ENCODE measurements at regions not wholly inside any gene's neighbourhood (a gene's known extent, or its start where the extent isn't known, plus 50 kb on each side); places are given as distances from the start of the nearest gene placed in this dataset.

GRCh38 chr14:86954623-86955022 lies 1038.4 kb downstream of the GALC start:
- intact Hi-C loops (cut with DNase I; ENCODE audit: low total_unique reads): no loop called here
- H3K4me3 ChIP-seq (ENCODE audit: low read depth, poor library complexity, severe bottlenecking): no peak overlapping the region
- TF ChIP-seq CTCF (IDR thresholded peaks at IDR 0.05) (no peak), POLR2A (IDR thresholded peaks at IDR 0.05) (no peak)
- no peak for DNase-seq (ENCODE audit: low spot score in 2 of 2)
- 42 to 56% methylated on average over 1 of the region's 1 CpG for WGBS, 2 donors

- intact Hi-C loops (cut with DNase I; ENCODE audit: low total_unique reads): no loop called here
- 78 to 88% methylated on average over 3 of the region's 3 CpGs for WGBS, 2 donors
- no peak overlapping the region for H3K4me3 ChIP-seq (ENCODE audit: low read depth, poor library complexity, severe bottlenecking)
- no peak for TF ChIP-seq CTCF (IDR thresholded peaks at IDR 0.05)
- no peak for TF ChIP-seq POLR2A (IDR thresholded peaks at IDR 0.05)
- no peak for DNase-seq (ENCODE audit: low spot score in 2 of 2)
These were observed 1046.5 kb downstream of the GALC start for GRCh38 chr14:86946446-86946845.

DNA sequence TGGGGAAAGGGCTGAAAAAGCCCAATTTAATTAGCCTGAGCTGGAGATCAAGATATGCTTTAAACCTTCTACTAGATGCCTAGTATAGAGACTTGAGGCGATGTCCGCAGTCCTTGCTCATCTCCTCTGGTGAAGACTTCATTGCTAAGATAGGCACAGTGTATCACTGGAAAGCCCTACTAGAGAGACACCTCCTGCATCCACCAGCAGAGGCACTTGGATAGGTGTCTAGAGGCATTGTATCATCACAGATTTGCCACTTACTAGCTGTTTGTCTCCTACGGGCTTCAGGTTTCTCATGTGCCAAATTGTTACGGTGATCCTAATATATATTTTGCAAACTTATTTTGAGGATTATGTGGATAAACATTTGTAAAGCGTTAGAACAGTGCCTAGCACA lies 1048.5 kb downstream of the GALC start:
- TF ChIP-seq CTCF (IDR thresholded peaks at IDR 0.05) (no peak), POLR2A (IDR thresholded peaks at IDR 0.05) (no peak)
- H3K4me3 ChIP-seq (ENCODE audit: low read depth, poor library complexity, severe bottlenecking): no peak overlapping the region
- intact Hi-C loops (cut with DNase I; ENCODE audit: low total_unique reads): no loop called here
- WGBS, 2 donors: 86 to 91% methylated on average over 5 of the region's 5 CpGs
- DNase-seq (ENCODE audit: low spot score in 2 of 2): no peak

DNA sequence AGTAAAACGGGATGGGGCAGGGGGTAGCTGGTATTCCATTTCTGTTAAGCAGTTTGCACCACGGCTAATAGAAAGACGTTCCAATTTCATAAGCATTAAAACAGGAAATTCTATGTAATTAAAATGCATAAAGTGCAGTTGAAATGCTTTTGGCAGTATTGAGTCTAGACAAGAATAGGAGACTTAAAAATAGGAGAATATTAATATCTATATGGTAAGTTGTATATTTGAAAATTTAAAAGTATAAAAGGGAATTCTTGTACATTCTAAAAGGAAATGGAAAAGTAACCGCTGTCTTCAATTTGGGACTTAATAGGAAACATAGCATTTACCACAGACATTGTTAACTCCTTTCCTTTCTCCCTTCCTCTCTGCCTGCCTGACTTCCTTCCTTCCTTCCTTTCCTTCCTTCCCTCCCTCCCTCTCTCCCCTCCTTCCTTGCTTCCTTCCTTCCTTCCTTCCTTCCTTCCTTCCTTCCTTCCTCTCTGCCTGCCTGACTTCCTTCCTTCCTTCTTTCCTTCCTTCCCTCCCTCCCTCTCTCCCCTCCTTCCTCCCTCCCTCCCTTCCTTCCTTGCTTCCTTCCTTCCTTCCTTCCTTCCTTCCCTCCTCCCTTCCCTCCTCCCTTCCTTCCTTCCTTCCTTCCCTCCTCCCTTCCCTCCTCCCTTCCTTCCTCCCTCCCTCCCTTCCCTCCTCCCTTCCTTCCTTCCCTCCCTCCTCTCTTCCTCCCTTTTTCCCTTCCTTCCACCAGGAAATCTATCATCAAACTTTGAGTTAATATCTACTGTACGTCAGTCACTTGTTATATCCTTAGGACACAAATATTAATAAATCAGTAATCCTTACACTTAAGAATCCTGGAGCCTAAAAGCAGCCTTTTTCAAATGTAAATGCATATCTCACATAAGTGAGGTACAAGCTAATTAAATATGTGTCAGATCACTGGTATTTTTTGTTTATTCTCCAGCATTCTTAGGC lies 1049.3 kb downstream of the GALC start:
- no peak for TF ChIP-seq CTCF (IDR thresholded peaks at IDR 0.05)
- no peak for TF ChIP-seq POLR2A (IDR thresholded peaks at IDR 0.05)
- intact Hi-C loops (cut with DNase I; ENCODE audit: low total_unique reads): no loop called here
- no peak overlapping the region for H3K4me3 ChIP-seq (ENCODE audit: low read depth, poor library complexity, severe bottlenecking)
- no peak for DNase-seq (ENCODE audit: low spot score in 2 of 2)
- WGBS, 2 donors: 77 to 78% methylated on average over 5 of the region's 5 CpGs

DNA sequence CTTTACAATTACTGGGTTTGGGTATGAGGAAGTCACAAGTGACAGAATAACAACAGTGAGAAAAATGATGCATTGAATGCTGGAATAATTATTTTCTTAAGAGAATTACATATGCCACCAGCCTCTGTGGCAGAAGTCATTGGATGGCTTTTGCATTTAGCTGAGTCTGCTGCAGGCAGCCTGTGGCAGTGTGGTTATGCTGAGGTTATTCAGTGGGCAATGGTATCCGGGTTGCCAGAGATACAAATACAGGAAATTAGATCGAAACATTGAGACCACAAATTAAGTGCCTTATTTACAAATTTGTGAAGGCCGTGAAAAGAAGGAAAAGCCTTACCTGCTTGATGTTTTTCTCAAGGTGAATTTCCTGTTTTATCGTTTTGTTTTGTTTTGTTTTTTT lies 1050.0 kb downstream of the GALC start:
- TF ChIP-seq POLR2A (IDR thresholded peaks at IDR 0.05) (no peak), CTCF (IDR thresholded peaks at IDR 0.05) (no peak)
- intact Hi-C loops (cut with DNase I; ENCODE audit: low total_unique reads): no loop called here
- no peak overlapping the region for H3K4me3 ChIP-seq (ENCODE audit: low read depth, poor library complexity, severe bottlenecking)
- DNase-seq (ENCODE audit: low spot score in 2 of 2): no peak
- WGBS, 2 donors: 76 to 77% methylated on average over 4 of the region's 4 CpGs
